ENCODE measurements at regions not wholly inside any gene's neighbourhood (a gene's known extent, or its start where the extent isn't known, plus 50 kb on each side); places are given as distances from the start of the nearest gene placed in this dataset.

DNA sequence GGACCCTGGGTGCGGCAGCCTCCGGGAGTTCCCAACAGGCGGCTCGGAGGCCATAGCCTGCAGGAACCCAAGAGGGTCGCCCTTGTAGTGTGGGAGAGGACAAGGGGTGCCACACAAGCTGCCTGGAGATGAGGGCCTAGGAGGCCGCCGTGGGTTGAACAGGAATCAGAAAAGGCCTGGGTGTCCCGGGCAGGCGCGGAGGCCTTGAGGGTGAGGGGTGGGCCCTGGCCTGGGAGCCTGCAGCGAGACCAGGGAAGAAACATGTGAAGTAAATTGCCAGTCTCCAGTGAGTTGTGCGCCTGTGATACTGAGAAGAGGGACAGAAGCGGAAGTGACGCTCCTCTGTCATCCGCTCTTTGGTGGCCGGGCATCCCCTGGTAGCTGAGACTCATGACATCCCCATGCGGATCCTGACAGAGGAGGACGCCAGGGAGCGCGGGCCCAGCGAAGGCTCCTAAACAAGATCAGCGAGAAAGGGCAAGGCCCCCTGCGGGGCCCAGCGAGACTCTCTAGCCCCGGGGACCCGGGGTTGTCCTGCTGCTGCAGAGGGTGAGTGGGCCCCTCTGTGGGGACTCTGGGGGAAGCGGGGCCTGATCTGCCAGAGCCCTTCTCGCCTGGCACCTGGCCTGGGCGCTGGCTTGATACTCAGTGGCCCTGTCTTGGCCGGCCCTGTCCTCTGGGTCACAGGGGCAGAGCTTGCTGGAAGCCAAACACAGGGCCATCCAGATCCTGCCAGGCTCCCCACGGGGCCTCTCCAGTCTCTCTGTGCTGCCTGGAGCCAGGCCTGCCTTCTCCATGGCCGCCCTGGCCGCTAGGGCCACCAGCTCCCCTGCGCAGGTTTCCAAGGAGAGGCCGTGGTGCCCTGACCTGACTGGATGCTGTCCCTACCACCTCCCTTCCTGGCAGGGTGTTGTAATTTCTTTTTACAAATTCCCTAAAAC is 788.4 kb downstream of the TLE4 start:
- no peak for DNase-seq (ENCODE audit: low spot score)

DNA sequence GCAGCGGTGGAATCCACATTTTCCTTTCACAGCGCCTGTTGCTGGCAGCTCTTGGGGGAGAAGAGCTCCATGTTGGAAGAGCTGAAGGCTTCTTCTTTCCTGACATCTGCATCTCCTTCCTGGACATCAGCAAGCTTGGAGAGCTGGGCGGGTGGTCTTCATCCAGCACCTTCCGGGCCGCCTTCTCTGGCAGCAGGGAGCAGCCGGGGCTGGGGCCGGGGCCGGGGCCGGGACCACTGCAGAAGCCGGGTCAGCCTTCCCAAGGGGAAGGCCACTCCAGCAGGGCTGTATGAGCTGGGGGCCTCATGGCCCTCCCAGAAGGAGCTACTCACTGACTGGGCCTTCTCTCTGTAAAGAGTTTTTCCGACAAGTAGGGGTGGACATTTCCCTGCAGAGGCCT is 787.5 kb downstream of the TLE4 start:
- DNase-seq (ENCODE audit: low spot score), result no peak

DNA sequence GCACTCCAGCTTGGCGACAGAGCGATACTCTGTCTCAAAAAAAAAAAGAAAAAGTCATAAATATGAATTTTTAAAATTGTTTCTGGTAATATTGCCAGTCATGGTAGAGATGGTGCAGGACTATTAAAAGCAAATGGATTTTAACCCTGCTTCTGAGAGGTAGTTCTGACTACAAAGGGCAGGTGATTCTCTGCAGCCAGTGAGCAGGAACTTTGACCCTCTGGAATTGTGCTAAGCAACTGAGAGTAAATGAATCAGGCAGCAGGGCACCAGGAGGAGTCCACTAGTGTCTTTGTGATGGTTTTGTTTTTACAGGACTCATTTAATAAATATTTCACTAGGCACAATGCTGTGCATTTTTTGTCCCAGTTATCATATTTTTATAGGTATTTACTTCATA is 781.2 kb downstream of the TLE4 start:
- DNase-seq (ENCODE audit: low spot score), result no peak

DNA sequence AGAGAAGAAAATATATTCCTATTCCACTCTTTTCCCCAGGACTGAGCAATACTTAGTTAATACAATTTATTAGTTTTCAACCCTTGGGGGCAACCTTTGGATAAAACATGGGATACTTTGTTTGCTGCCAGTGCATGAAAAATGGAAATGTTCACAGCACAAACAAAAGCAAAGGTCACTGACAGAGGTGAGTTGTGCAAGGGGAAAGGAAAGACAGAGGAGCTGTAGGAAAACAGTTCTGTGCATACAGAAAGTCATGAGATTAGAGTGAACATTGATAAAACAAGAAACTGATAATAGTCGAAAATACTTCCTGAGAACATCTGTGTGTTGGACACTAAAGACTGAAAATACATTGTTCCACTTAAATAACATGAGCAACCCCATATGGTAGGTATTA is 779.8 kb downstream of the TLE4 start:
- no peak for DNase-seq (ENCODE audit: low spot score)

DNA sequence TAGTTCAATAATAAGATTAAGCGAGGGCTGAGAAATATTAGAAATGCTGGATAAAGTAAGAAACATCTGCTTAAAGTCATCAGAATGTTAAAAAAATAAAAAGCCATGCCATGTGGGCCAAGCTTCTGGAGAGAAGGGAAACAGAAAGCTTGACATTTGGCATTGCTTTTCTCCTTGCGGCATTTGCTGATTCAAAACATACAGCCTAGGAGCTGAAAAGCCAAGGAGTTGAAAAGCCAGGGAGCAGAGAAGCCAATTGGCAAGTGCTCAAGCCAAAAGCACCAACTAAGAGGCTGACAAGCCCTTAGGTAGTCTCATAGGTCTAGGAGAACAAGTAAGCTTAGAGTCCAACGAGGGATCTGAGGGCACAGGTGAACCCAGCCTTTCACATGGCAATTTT is 754.3 kb downstream of the TLE4 start:
- no peak for DNase-seq (ENCODE audit: low spot score)

DNA sequence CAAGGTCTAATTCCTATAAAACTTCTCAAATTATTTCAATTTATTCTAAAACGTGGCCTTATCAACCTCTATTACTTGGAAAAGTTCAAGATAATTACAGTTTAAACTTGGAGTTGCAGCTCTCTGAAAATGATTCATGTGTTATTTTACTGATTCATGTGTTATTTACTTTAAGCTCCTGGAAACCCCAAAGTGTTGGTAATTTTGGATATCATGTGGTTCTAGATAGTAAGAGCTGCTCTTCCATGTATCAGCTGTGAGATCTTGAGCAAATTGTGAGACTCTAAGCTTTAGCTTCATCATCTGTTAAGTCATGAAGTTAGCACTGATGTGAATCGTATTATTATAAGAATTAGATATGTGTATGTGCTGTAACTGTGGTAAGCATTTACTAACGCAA is 749.2 kb downstream of the TLE4 start:
- no peak for DNase-seq (ENCODE audit: low spot score)

DNA sequence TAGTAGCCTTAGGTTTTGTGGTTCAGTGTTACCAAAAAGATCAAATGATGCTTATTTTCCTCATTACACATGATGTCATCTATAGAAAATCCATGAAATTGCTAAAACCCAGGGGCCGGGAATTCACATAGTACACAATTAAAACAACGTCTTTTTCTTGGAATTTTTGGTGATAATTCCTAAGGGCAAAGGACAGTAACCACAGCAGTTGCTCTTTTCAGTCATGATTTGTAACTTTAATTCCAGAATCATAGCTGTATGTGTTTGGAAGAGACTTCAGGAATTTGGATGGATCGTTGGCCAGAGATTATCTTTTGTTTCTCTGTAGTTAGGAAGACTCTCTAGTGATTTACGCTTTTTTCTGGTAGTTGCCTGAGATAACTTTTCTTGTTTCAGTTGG is 748.7 kb downstream of the TLE4 start:
- DNase-seq (ENCODE audit: low spot score), result no peak

DNA sequence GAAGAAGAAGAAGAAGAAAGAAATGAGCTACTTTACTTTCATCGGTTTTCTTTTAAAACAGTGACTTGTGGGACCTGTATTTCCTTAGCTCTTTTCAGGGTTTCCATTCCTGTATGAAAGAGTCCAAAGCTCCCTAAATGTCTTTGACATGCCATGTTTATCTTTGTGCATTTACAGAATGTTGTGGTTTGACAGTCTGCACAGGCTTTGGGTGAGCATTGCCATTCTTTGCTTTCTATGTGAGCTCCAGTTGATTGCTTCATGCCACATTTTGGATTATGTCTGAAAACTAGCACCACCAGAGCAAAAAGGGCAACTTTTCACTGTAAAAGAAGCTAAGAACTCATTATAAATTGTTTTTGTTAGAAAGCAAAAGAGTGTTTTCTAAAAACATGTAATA is 733.4 kb downstream of the TLE4 start:
- DNase-seq (ENCODE audit: low spot score), result no peak

DNA sequence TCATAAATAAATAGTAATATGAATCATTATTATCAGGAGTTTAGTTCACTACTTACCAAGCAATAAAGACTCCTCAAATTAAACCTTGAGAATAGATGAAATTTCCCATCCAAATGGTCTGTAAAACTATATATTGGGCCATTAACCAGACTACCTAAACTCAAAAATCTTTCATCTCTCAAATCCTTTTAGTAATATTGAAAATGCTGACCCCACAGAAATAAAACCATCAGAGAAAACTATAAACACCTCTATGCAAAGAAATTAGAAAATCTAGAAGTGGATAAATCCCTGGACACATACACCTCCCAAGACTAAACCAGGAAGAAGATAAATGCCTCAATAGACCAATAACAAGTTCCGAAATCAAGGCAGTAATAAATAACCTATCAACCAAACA is 723.2 kb downstream of the TLE4 start:
- DNase-seq (ENCODE audit: low spot score), result no peak

DNA sequence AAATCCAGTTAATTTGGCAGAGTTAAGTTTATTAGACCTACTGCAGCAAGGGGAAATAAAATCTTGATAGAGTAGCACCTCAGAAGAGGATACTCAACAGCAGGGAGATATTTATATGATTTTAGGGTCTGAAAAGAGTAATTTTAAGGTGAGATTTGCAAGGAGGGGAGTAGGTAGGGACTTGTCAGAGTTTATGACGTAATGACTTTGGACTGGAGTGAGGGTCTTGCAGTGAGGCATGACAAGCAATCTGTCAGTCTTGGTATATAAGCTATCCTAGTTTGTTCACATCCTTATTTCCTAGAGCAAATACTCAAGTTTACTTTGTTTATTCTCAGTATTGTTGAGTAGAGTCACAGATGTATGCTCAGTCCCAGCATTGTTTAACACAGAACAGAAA is 722.6 kb downstream of the TLE4 start:
- DNase-seq (ENCODE audit: low spot score), result no peak

DNA sequence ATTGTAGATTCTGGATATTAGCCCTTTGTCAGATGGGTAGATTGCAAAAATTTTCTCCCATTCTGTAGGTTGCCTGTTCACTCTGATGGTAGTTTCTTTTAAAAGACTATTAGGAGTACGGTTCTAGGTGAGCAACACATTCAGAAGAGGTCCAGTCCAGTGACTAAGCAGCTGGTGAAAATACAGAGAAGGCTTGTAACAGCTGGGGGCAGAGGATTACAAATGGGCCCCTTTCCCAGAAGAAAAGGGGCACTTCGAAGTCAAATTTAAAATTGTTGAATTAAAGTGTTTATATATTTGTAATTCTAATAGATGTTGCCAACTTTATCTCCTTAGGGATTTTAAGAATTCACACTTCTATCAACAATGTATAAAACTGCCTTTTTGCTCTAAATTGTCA is 720.5 kb downstream of the TLE4 start:
- no peak for DNase-seq (ENCODE audit: low spot score)

DNA sequence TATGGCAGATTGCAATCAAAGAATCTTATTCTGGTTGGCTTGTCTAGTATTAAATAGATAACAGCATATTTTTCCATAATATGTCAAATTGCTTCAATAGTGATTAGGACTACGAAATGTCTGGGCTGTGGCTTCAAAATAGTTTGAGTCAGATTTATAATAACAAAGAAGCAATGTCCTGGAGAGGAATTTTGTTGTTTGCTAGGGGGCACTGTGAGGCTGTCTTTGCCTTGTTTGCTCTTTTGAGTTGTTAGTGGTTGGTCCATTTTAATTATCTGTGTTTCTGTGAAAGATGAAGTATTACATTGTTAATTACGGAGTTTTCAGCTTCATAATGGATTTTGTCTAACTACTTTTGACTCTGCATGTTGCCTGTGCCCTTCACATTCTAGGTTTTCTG is 713.6 kb downstream of the TLE4 start:
- DNase-seq (ENCODE audit: low spot score), result peak; percentile 24

DNA sequence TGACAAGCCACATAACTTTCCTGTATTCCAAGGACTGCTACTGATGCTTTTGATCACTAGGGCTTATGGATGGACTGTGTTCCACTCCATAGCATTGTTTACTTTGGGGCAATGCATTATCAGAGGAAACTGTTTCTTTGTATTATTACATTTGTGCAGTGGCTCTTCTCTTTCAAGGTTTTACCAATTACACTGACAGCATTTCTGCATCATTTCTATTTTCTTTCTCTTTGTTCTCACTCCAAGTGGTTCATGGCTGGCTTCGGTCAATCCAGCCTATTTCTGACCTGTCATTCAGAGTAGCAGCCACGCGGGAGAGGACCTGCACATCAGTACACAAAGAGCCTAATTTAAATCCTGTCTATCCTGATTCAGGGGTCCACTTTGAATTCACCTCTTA is 711.0 kb downstream of the TLE4 start:
- no peak for DNase-seq (ENCODE audit: low spot score)

DNA sequence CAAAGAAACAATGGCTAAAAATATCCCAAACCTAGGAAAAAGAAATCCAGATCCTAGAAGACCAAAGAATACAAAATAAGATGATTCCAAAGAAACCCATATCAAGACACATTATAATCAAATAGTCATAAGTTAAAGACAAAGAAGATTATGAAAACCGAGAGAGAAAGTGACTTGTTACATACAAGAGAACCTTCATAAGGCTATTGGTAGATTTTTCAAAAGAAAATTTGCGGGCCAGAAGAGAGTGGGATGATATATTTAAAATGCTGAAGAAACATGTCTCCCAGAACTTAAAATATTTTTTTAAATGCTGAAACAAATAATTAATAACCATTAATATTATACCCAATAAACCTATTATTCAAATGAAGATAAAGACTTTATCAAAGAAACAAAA is 687.3 kb downstream of the TLE4 start:
- no peak for DNase-seq (ENCODE audit: low spot score)

DNA sequence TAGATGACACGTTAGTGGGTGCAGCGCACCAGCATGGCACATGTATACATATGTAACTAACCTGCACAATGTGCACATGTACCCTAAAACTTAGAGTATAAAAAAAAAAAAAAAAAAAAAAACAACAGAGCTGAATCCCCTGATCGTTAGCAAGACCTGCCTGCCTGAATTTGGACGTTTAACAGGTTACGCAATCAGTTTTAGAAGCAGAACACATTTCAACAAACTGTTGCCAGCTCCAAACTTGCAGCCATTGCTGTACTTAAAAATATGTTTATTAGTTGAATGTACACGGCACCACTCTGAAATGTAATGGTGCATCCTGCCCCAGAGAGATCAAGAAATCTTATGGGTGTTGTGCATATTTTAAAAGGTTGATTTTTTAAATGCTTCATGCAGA is 680.0 kb downstream of the TLE4 start:
- DNase-seq (ENCODE audit: low spot score), result no peak

DNA sequence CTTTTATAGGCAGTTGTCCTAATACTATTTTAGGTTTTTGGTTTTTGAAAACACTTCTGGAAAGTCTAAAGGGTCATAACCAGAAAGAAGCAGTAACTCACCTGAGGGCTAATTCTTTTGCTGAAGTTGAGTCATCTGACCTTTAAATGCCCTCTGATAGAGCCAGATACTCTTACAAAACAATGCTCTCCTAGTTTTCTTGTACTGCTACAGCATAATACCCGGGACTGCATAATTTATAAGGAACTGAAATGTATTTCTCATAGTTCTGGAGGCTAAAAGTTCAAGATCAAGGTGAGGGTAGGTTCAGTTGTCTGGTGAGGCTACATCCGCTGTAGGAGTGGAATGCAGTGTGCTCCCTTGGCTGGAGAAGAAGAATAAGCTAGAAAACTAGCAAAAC is 670.3 kb downstream of the TLE4 start:
- peak; percentile 17 for DNase-seq (ENCODE audit: low spot score)

DNA sequence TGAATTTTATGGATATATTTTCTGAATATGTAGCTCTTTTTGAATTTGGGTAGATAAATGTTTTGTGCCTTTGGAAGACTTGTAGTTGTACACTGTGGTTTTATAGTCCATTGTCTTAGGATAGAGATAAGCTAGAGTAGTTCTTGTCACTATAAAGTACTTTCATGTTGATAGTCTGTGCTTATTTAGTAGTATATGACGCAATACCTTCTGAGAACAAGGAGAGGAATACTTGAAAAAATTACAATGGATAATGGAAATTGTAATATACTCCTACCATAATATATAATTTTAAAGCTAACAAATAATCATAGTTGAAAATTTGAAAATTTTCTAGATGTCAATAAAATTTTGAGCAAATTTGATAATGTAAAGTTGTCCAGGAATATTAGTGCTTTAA is 664.0 kb downstream of the TLE4 start:
- DNase-seq (ENCODE audit: low spot score), result no peak

DNA sequence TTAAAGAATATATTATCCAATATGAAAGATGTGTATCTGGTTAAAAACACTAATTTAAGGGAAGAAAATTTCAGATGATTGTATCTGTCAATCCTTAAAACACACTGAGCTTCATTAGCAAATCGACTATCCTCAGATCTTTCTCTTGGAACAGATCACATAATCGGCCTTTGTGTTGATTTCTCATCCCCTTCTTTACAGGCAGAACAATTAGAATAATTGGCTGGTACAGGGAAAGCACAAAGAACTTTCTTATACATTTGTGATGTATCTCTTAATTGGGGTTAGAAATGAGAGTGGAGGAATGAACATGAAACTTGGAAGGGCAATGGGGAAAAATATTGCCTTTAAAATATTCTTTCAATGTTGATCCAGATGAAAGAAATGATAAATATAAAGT is 662.1 kb downstream of the TLE4 start:
- DNase-seq (ENCODE audit: low spot score), result no peak

DNA sequence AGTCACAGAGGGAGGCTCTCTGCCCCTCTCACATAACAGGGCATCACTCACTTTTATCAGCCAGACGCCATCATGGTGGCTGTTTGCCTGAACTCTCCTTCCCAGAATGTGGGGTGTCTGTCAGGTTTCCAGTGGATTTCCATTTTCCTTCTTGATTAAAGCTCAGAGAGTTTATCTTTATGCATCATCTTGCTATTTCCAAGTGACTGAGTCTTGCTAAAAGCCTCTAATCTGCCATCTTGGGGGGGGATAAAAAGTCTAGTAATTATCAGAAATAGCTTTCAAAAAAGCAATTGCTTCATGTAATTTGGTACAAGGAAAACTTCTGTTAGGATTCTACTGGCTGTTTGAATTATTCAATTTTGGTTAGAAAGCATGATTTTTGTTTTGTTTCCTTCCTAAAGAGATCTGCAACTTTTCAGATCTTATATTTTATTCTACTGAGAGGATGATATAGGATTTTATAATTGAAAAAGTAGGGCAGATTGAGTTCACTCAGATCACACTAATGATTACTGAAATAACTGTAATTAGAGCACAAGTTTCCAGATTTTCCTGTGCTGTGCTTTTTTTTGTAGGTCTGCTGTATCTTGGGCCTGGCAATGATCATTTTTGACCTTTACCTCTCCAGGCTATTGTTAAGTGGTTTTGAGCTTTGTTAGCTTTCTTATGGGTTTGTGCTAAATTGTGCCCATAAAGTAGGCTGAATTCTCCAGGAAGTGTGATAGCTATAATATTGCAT is 661.5 kb downstream of the TLE4 start:
- DNase-seq (ENCODE audit: low spot score), result no peak

DNA sequence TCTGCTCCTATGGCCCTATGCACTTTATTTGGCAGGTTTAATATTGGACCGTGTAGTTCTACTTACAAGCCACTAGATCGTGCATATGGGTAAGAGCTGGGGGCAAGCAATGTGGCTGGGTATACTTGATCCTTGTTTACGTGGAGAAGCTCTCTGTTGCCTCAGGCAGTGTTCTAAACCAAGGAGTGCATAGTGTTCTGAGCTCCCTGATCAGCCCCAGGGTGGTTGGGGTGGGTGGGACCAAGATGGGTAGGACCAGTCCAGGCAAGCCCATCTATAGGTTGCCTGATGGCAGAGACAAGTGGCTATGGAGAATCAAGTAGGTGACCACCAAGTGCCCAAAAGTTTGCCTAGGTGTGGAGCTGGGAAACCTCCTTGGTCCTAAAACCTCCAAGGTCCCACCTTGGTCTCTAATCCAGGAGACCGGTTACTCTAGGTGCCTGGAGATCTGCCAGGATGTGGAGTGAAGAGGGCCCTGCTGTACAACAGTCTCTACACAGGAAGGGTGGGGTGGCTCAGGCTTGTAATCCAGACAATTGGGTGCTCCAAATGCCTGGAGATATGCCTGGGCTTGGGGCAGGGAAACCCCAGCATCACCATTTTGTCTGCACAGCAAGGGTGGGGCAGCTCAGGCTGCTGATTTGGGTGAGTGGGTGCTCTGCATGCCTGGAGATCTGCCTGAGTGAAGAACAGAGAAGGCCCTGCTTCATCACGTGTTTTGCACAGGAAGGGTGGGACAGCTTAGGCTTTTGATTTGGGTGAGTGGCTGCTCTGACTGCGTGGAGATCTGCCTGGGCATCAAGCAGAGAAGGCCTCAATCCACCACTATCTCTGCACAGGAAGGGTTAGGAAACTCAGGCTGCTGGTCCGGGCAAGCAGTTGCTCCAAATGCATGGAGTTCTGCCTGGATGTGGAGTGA is 659.8 kb downstream of the TLE4 start:
- no peak for DNase-seq (ENCODE audit: low spot score)

DNA sequence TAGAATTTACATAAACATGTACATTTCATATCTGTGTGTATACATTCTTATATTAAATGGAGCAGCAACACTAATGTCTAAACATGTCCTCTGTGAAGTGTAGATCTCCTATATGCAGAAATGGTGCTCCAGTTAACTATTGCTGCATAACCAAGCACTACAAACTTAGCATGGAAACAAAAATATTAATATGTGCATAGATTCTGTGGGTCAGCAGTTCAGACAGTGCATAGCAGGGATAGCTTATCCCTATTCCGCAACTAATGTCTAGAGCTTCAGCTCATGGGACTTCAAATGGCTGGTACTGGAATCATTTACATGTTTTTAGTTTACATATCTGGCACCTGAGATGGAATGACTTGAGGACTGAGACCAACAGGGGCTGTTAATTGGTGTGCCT is 652.1 kb downstream of the TLE4 start:
- no peak for DNase-seq (ENCODE audit: low spot score)

DNA sequence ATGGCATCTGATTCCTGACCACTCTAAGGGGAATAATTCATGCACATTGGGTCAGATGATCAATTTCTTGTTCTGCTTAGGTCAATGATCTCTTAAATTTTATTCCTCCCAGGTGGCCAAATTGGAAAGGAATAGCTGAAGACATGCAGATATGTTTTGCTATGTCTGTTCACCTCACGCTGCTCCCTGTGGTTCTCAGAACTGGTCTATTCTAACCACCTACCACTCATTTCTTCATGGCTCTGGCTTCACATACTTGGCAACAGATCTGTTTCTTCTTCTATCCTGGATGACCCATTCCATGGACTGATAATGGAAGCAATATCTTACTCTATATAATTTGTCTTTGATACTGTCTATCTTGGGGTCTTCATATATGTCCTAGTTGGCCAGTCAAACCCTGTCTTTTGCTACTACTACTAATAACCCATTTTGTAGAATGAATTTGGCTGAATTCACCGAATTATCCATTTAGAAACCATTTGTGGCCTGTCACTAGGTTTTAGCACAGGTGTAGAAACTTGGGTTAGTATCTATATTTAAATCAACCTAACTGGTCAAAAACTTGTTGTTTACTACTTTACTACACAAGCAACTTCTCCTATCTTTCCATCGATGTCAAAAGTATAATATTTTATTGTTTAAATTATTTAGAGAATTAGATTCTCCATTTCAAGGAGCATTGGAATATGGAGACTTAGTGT is 650.9 kb downstream of the TLE4 start:
- DNase-seq (ENCODE audit: low spot score), result no peak
